NCI-H526 (cell line): ENCODE measurements at regions not wholly inside any gene's neighbourhood (a gene's known extent, or its start where the extent isn't known, plus 50 kb on each side); places are given as distances from the start of the nearest gene placed in this dataset.
"Not testable (repeated sequence)": the region's sequence is repeated elsewhere in the genome, so short reads cannot be mapped to it uniquely, and the experiment has no call there.

ENCODE experiments used
- DNase-seq, 2 experiments: peaks; one replicate each; lab custom pipeline; 2025; lab: John Stamatoyannopoulos, UW

GRCh38 chr17:49898366-49899190, 50.7 kb upstream of the TAC4 start:
- no peak for DNase-seq

GRCh38 chr17:49899191-49899485, 51.3 kb upstream of the TAC4 start:
- peak in 1 of 2 experiments; percentile 21 for DNase-seq

GRCh38 chr17:49899588-49899987, 51.7 kb upstream of the TAC4 start:
- no peak for DNase-seq

GRCh38 chr17:49900801-49901200, 52.9 kb upstream of the TAC4 start:
- DNase-seq: not testable (repeated sequence)

- DNase-seq: peak in 1 of 2 experiments; percentile 37
Measured at GRCh38 chr17:49901460-49902331, 53.8 kb upstream of the TAC4 start.

- no peak for DNase-seq
Measured at GRCh38 chr17:49903523-49903922, 55.7 kb upstream of the TAC4 start.

GRCh38 chr17:49904893-49905292, 57.0 kb upstream of the TAC4 start:
- no peak for DNase-seq

GRCh38 chr17:49906531-49907136, 58.8 kb upstream of the TAC4 start:
- no peak for DNase-seq

- DNase-seq: no peak
Measured at GRCh38 chr17:49907279-49907678, 59.4 kb upstream of the TAC4 start.

GRCh38 chr17:49908782-49909714, 59.9 kb upstream of the DLX4 start:
- DNase-seq: no peak

GRCh38 chr17:49910094-49910857, 58.7 kb upstream of the DLX4 start:
- peak in 1 of 2 experiments; percentile 51 for DNase-seq

GRCh38 chr17:49910858-49911204, 58.2 kb upstream of the DLX4 start:
- DNase-seq: peak in 1 of 2 experiments; percentile 49

GRCh38 chr17:49911719-49912118, 57.3 kb upstream of the DLX4 start:
- DNase-seq: no peak

- DNase-seq: no peak
Measured at GRCh38 chr17:49913226-49914095, 55.5 kb upstream of the DLX4 start.

GRCh38 chr17:49914096-49914490, 54.9 kb upstream of the DLX4 start:
- DNase-seq: no peak

GRCh38 chr17:49914664-49915063, 54.3 kb upstream of the DLX4 start:
- no peak for DNase-seq

GRCh38 chr17:49915260-49915659, 53.7 kb upstream of the DLX4 start:
- no peak for DNase-seq

GRCh38 chr17:49915670-49916069, 53.3 kb upstream of the DLX4 start:
- DNase-seq: no peak

- DNase-seq: no peak
Measured at GRCh38 chr17:49916854-49917515, 52.0 kb upstream of the DLX4 start.
